ENCODE measurements at regions not wholly inside any gene's neighbourhood (a gene's known extent, or its start where the extent isn't known, plus 50 kb on each side); places are given as distances from the start of the nearest gene placed in this dataset.

DNA sequence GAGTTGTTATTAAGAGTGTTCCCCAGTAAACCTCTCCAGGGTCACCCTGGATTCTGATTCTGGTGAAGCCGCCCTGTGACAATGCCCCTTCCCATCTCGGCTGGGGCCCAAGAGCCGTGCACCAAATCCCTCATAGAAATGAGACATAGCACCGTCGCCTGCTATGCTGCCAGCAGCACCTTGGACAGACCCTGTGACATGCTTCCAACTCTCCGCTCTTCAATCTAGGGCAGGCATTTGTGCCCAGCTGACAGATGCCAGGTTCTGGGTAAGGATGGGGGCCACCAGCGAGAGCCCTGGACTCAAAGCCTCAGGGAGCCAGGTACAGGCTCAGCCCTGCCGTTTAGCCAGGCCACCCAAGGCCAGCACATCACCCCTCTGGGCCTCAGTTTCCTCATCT, 55.8 kb upstream of the TCF20 start:
- TF ChIP-seq CEBPB (IDR thresholded peaks at IDR 0.05) (no peak), EP300 (IDR thresholded peaks at IDR 0.05; ENCODE audit: borderline replicate concordance) (no peak), CREB1 (IDR thresholded peaks at IDR 0.05; ENCODE audit: low read depth) (no peak), TAF1 (IDR thresholded peaks at IDR 0.05; ENCODE audit: low read depth) (no peak), YY1 (IDR thresholded peaks at IDR 0.05; ENCODE audit: low read depth) (no peak), NFIC (IDR thresholded peaks at IDR 0.05) (no peak), MAX (IDR thresholded peaks at IDR 0.05) (no peak), ZBTB7A (IDR thresholded peaks at IDR 0.05; ENCODE audit: low read depth) (no peak), EGR1 (IDR thresholded peaks at IDR 0.05) (no peak), RAD21 (IDR thresholded peaks at IDR 0.05; ENCODE audit: low read depth) (no peak), FOXM1 (IDR thresholded peaks at IDR 0.05; ENCODE audit: borderline replicate concordance, low read depth) (no peak), TCF12 (IDR thresholded peaks at IDR 0.05; ENCODE audit: low read depth) (no peak)
- TF ChIP-seq, protein P1, sequence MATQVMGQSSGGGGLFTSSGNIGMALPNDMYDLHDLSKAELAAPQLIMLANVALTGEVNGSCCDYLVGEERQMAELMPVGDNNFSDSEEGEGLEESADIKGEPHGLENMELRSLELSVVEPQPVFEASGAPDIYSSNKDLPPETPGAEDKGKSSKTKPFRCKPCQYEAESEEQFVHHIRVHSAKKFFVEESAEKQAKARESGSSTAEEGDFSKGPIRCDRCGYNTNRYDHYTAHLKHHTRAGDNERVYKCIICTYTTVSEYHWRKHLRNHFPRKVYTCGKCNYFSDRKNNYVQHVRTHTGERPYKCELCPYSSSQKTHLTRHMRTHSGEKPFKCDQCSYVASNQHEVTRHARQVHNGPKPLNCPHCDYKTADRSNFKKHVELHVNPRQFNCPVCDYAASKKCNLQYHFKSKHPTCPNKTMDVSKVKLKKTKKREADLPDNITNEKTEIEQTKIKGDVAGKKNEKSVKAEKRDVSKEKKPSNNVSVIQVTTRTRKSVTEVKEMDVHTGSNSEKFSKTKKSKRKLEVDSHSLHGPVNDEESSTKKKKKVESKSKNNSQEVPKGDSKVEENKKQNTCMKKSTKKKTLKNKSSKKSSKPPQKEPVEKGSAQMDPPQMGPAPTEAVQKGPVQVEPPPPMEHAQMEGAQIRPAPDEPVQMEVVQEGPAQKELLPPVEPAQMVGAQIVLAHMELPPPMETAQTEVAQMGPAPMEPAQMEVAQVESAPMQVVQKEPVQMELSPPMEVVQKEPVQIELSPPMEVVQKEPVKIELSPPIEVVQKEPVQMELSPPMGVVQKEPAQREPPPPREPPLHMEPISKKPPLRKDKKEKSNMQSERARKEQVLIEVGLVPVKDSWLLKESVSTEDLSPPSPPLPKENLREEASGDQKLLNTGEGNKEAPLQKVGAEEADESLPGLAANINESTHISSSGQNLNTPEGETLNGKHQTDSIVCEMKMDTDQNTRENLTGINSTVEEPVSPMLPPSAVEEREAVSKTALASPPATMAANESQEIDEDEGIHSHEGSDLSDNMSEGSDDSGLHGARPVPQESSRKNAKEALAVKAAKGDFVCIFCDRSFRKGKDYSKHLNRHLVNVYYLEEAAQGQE (IDR thresholded peaks at IDR 0.05; ENCODE audit: low read depth): peak; percentile 73
- TF ChIP-seq, protein P2, sequence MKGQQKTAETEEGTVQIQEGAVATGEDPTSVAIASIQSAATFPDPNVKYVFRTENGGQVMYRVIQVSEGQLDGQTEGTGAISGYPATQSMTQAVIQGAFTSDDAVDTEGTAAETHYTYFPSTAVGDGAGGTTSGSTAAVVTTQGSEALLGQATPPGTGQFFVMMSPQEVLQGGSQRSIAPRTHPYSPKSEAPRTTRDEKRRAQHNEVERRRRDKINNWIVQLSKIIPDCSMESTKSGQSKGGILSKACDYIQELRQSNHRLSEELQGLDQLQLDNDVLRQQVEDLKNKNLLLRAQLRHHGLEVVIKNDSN (IDR thresholded peaks at IDR 0.05): no peak
